ENCODE measurements at regions not wholly inside any gene's neighbourhood (a gene's known extent, or its start where the extent isn't known, plus 50 kb on each side); places are given as distances from the start of the nearest gene placed in this dataset.

DNA sequence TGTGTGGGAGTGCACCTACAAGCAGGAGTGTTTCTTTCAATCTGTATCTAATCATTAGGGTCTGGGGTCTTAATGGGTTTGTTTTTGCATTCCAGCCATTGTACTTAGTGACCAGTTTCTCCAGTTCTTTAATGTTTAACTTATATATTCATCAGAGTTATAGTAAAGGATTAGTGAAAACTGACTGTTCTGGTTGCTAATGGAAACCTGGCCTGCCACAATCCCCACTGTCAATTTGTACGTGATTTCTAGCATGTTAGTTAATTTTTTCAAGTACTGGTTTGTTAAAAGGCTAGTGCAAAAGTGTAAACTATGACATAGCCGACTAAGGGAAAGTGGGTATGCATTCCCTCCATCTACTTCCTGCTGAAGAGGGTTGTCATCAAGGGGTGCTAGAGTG lies 276.1 kb downstream of the HTR1A start:
- Histone ChIP-seq H3K36me3 (replicated peaks; ENCODE audit: insufficient read depth, low read length) (no peaks in the 10 kb centered on the region), H4K20me1 (ENCODE audit: insufficient read depth, low read length) (no peaks in the 10 kb centered on the region), H3K9me2 (replicated peaks; ENCODE audit: insufficient read depth, low read length) (no peaks in the 10 kb centered on the region), H3F3A (ENCODE audit: insufficient read depth, low read length) (no peaks in the 10 kb centered on the region), H3K79me2 (ENCODE audit: low read length) (no peaks in the 10 kb centered on the region), H3K4me3 (ENCODE audit: low read length) (no peak overlapping the region), H2AFZ (ENCODE audit: low read length) (no peak overlapping the region), H3K9ac (ENCODE audit: low read length) (no peak overlapping the region), H3K27me3 (replicated peaks; ENCODE audit: insufficient read depth, low read length) (no peaks in the 10 kb centered on the region), H3K27ac (ENCODE audit: low read length) (no peak overlapping the region), H3K4me2 (ENCODE audit: low read depth, low read length) (no peak overlapping the region), H3K9me3 (replicated peaks; ENCODE audit: insufficient read depth, low read length) (no peaks in the 10 kb centered on the region), H3K4me1 (ENCODE audit: low read length) (no peaks in the 10 kb centered on the region)
- DNase-seq, result no peak
- TF ChIP-seq EZH2 (optimal IDR thresholded peaks at IDR 0.05; ENCODE audit: low read depth, low read length) (no peak), CTCF (IDR thresholded peaks at IDR 0.05; ENCODE audit: low read length) (no peak), EZH2phosphoT487 (IDR thresholded peaks at IDR 0.05; ENCODE audit: low read length) (no peak)

DNA sequence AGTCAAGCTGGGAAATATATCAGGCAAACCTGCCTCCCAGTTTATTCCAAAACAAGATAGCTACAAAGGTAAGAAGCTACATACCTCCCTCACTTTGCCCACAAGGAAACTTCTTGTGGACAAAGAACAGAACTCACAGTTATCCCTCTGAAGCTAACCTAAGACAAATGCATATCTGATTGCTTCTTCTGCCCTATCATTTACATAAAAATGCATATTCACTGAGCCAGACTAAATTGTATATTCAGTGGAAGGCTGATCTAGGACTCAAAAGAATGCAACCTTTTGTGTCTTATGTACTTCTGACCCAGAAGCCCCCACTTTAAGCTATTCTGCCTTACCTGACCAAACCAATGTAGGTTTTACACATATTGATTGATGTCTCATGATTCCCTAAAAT lies 276.8 kb downstream of the HTR1A start:
- Histone ChIP-seq H4K20me1 (ENCODE audit: insufficient read depth, low read length) (no peaks in the 10 kb centered on the region), H3K4me1 (ENCODE audit: low read length) (no peaks in the 10 kb centered on the region), H3K79me2 (ENCODE audit: low read length) (no peaks in the 10 kb centered on the region), H3F3A (ENCODE audit: insufficient read depth, low read length) (no peaks in the 10 kb centered on the region), H2AFZ (ENCODE audit: low read length) (no peak overlapping the region), H3K27me3 (replicated peaks; ENCODE audit: insufficient read depth, low read length) (no peaks in the 10 kb centered on the region), H3K36me3 (replicated peaks; ENCODE audit: insufficient read depth, low read length) (no peaks in the 10 kb centered on the region), H3K4me3 (ENCODE audit: low read length) (no peak overlapping the region), H3K4me2 (ENCODE audit: low read depth, low read length) (no peak overlapping the region), H3K27ac (ENCODE audit: low read length) (no peak overlapping the region), H3K9ac (ENCODE audit: low read length) (no peak overlapping the region), H3K9me2 (replicated peaks; ENCODE audit: insufficient read depth, low read length) (no peaks in the 10 kb centered on the region), H3K9me3 (replicated peaks; ENCODE audit: insufficient read depth, low read length) (no peaks in the 10 kb centered on the region)
- no peak for DNase-seq
- TF ChIP-seq CTCF (IDR thresholded peaks at IDR 0.05; ENCODE audit: low read length) (no peak), EZH2 (optimal IDR thresholded peaks at IDR 0.05; ENCODE audit: low read depth, low read length) (no peak), EZH2phosphoT487 (IDR thresholded peaks at IDR 0.05; ENCODE audit: low read length) (no peak)

GRCh38 chr5:63674881-63675280 lies 287.4 kb downstream of the HTR1A start:
- H3F3A ChIP-seq (ENCODE audit: insufficient read depth, low read length), result no peaks in the 10 kb centered on the region
- no peaks in the 10 kb centered on the region for H3K9me2 ChIP-seq (replicated peaks; ENCODE audit: insufficient read depth, low read length)
- H3K27ac ChIP-seq (ENCODE audit: low read length), result no peak overlapping the region
- TF ChIP-seq CTCF (IDR thresholded peaks at IDR 0.05; ENCODE audit: low read length) (no peak), EZH2phosphoT487 (IDR thresholded peaks at IDR 0.05; ENCODE audit: low read length) (no peak)
- no peaks in the 10 kb centered on the region for H3K4me1 ChIP-seq (ENCODE audit: low read length)
- no peaks in the 10 kb centered on the region for H3K36me3 ChIP-seq (replicated peaks; ENCODE audit: insufficient read depth, low read length)
- no peak overlapping the region for H3K4me3 ChIP-seq (ENCODE audit: low read length)
- H3K9ac ChIP-seq (ENCODE audit: low read length), result no peak overlapping the region
- no peaks in the 10 kb centered on the region for H3K27me3 ChIP-seq (replicated peaks; ENCODE audit: insufficient read depth, low read length)
- no peaks in the 10 kb centered on the region for H3K9me3 ChIP-seq (replicated peaks; ENCODE audit: insufficient read depth, low read length)
- H3K79me2 ChIP-seq (ENCODE audit: low read length), result no peaks in the 10 kb centered on the region
- H4K20me1 ChIP-seq (ENCODE audit: insufficient read depth, low read length), result no peaks in the 10 kb centered on the region
- no peak overlapping the region for H3K4me2 ChIP-seq (ENCODE audit: low read depth, low read length)
- no peak overlapping the region for H2AFZ ChIP-seq (ENCODE audit: low read length)
- DNase-seq, result no peak
